Fibroblast of lung (primary cell): ENCODE measurements at regions not wholly inside any gene's neighbourhood (a gene's known extent, or its start where the extent isn't known, plus 50 kb on each side); places are given as distances from the start of the nearest gene placed in this dataset.

ENCODE experiments used
- DNase-seq, 2 donors: peaks; one replicate each; pipeline versions ENCODE4 v3.0.0 to v3.0.0-alpha.2; 2010; ENCODE audit warnings: low read depth in 2 of 2
- H2AFZ ChIP-seq: 2 replicates; pipeline ENCODE4 v1.5.1; 2012; ENCODE audit warnings: low read length, control low read depth, inconsistent platforms
- H3K27ac ChIP-seq: 2 replicates; pipeline ENCODE4 v1.5.1; 2011; ENCODE audit warnings: low read length, control low read depth; ENCODE audit not compliant: insufficient read depth
- H3K27me3 ChIP-seq: 2 replicates; pipeline ENCODE4 v1.5.1; 2011; ENCODE audit warnings: mild to moderate bottlenecking, low read length; ENCODE audit not compliant: control insufficient read depth, insufficient read depth
- H3K36me3 ChIP-seq: 2 replicates; pipeline ENCODE4 v1.5.1; 2011; ENCODE audit warnings: low read length; ENCODE audit not compliant: control insufficient read depth, insufficient read depth
- H3K4me1 ChIP-seq: 2 replicates; pipeline ENCODE4 v1.5.1; 2011; ENCODE audit warnings: low read length; ENCODE audit not compliant: control insufficient read depth, insufficient read depth; ENCODE audit errors: extremely low read depth
- H3K4me2 ChIP-seq: 2 replicates; pipeline ENCODE4 v1.5.1; 2011; ENCODE audit warnings: low read length, control low read depth; ENCODE audit not compliant: insufficient read depth; ENCODE audit errors: extremely low read depth
- H3K4me3 ChIP-seq, 4 experiments: fragments of 200-600 bp in 1 of 4; sonication (generic) in 1 of 4; replicated peaks in 1 of 4; 2 replicates each; pipeline ENCODE4 v1.5.1; 2011 to 2016; ENCODE audit warnings: low read length in 4 of 4, low read depth in 3 of 4, mild to moderate bottlenecking in 3 of 4, control low read depth in 2 of 4, inconsistent platforms in 1 of 4, mixed read lengths in 1 of 4; ENCODE audit not compliant: insufficient read depth in 1 of 4; ENCODE audit errors: control extremely low read depth in 1 of 4
- H3K79me2 ChIP-seq: 2 replicates; pipeline ENCODE4 v1.5.1; 2012; ENCODE audit warnings: mild to moderate bottlenecking, low read length, inconsistent platforms; ENCODE audit not compliant: control insufficient read depth, insufficient read depth
- H3K9ac ChIP-seq: 2 replicates; pipeline ENCODE4 v1.5.1; 2011; ENCODE audit warnings: mild to moderate bottlenecking, low read length, control low read depth; ENCODE audit not compliant: insufficient read depth
- H3K9me3 ChIP-seq: 2 replicates; pipeline ENCODE4 v1.5.1; 2012; ENCODE audit warnings: low read depth, low read length; ENCODE audit not compliant: control insufficient read depth, insufficient read depth
- H4K20me1 ChIP-seq: 2 replicates; pipeline ENCODE4 v1.5.1; 2011; ENCODE audit warnings: low read length; ENCODE audit not compliant: control insufficient read depth, insufficient read depth; ENCODE audit errors: extremely low read depth
- CTCF ChIP-seq, 2 donors: IDR thresholded peaks in 1 of 2; conservative IDR thresholded peaks in 1 of 2; 1 replicate in 1 of 2; 2 replicates in 1 of 2; pipeline ENCODE4 v1.5.1; 2011 to 2012; ENCODE audit warnings: low read length in 2 of 2, control low read depth in 1 of 2, inconsistent platforms in 1 of 2, low read depth in 1 of 2, mild to moderate bottlenecking in 1 of 2
- EZH2 ChIP-seq: IDR thresholded peaks from 2 replicates; pipeline ENCODE4 v1.5.1; 2012; ENCODE audit warnings: low read length, control low read depth, mild to moderate bottlenecking; ENCODE audit errors: missing control alignments

DNA sequence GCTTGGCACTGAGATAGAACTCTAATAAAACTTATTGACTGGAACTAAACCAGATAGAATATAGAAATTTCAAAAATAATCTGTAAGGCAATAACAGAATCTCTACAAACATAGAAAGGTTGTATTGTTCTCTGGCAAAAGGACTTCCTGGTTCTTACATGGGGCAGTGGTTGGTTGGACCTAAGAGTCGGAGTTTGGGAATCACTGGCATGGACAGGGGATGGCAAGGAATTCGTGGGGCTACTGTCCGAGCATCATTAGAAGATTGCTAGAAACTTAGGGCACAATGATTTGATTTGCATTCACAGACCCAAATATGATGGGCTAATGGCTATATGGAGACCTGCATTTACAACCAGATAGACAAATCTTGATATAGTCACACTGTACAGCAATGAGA lies 103.8 kb upstream of the GOT2 start:
- no peaks in the 10 kb centered on the region for H3K9me3 ChIP-seq
- no peak for TF ChIP-seq EZH2
- TF ChIP-seq CTCF (conservative IDR thresholded peaks at IDR 0.05 in 1 of 2, IDR thresholded peaks at IDR 0.05 in 1 of 2; ENCODE audit: low read depth in 1 of 2, low read length in 2 of 2) = no peak
- H3K9ac ChIP-seq = no peak overlapping the region
- H3K79me2 ChIP-seq = no peaks in the 10 kb centered on the region
- H4K20me1 ChIP-seq = no peaks in the 10 kb centered on the region
- H3K4me3 ChIP-seq = no peak overlapping the region
- no peak overlapping the region for H3K4me2 ChIP-seq
- H3K27me3 ChIP-seq = no peaks in the 10 kb centered on the region
- no peaks in the 10 kb centered on the region for H3K36me3 ChIP-seq
- no peak for DNase-seq
- H2AFZ ChIP-seq = no peak overlapping the region
- H3K4me1 ChIP-seq = no peaks in the 10 kb centered on the region
- no peak overlapping the region for H3K27ac ChIP-seq

DNA sequence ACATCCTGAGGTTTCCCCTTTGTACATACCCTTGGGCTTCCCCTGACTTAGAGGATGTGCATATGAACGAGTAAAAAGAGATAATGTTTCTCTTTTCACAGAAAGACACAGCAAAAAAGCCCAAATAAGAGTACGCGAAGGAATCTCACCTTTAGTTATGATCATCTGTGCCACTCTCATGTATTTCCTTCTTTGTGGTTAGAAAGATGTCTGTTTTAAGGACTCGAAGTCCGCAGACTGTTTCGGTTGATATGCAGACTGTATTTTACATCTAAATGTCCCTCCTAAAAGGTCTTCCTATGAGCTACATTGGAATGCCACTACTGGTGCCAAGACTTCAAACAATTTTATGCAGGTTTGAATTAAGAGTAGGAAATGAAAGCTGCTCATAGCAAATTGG lies 102.3 kb upstream of the GOT2 start:
- Histone ChIP-seq H3K36me3 (no peaks in the 10 kb centered on the region), H3K4me2 (no peak overlapping the region), H3K4me1 (no peaks in the 10 kb centered on the region), H3K4me3 (no peak overlapping the region), H3K79me2 (no peaks in the 10 kb centered on the region), H4K20me1 (no peaks in the 10 kb centered on the region), H3K27me3 (no peaks in the 10 kb centered on the region), H3K9ac (no peak overlapping the region), H3K9me3 (no peaks in the 10 kb centered on the region), H3K27ac (no peak overlapping the region), H2AFZ (no peak overlapping the region)
- no peak for DNase-seq
- TF ChIP-seq CTCF (conservative IDR thresholded peaks at IDR 0.05 in 1 of 2, IDR thresholded peaks at IDR 0.05 in 1 of 2; ENCODE audit: low read depth in 1 of 2, low read length in 2 of 2) (no peak), EZH2 (no peak)

- no peak overlapping the region for H3K4me3 ChIP-seq
- TF ChIP-seq EZH2 (no peak), CTCF (conservative IDR thresholded peaks at IDR 0.05 in 1 of 2, IDR thresholded peaks at IDR 0.05 in 1 of 2; ENCODE audit: low read depth in 1 of 2, low read length in 2 of 2) (no peak)
- no peak overlapping the region for H3K4me2 ChIP-seq
- no peaks in the 10 kb centered on the region for H3K27me3 ChIP-seq
- DNase-seq = no peak
- H3K36me3 ChIP-seq = no peaks in the 10 kb centered on the region
- no peak overlapping the region for H2AFZ ChIP-seq
- H3K27ac ChIP-seq = no peak overlapping the region
- H4K20me1 ChIP-seq = no peaks in the 10 kb centered on the region
- no peaks in the 10 kb centered on the region for H3K9me3 ChIP-seq
- H3K4me1 ChIP-seq = no peaks in the 10 kb centered on the region
- H3K79me2 ChIP-seq = no peaks in the 10 kb centered on the region
- no peak overlapping the region for H3K9ac ChIP-seq
Observed at GRCh38 chr16:58832386-58832895, 98.3 kb upstream of the GOT2 start.
